Urothelium cell line (cell line): ENCODE measurements at regions not wholly inside any gene's neighbourhood (a gene's known extent, or its start where the extent isn't known, plus 50 kb on each side); places are given as distances from the start of the nearest gene placed in this dataset.
"Not testable (repeated sequence)": the region's sequence is repeated elsewhere in the genome, so short reads cannot be mapped to it uniquely, and the experiment has no call there.

ENCODE experiments used
- DNase-seq: peaks from one replicate; pipeline ENCODE4 v3.0.0; 2011; ENCODE audit warnings: low spot score, mixed read lengths
- FAIRE-seq: peaks from 2 replicates; lab custom pipeline; 2011; peaks lifted over from hg19 to GRCh38; lab: Jason Lieb, UNC

GRCh38 chr6:113777601-113778000 is 79.5 kb upstream of the MARCKS start:
- no peak for FAIRE-seq
- no peak for DNase-seq

GRCh38 chr6:113779656-113780055 is 77.5 kb upstream of the MARCKS start:
- no peak for DNase-seq
- no peak for FAIRE-seq

GRCh38 chr6:113782636-113783035 is 74.5 kb upstream of the MARCKS start:
- no peak for FAIRE-seq
- no peak for DNase-seq

GRCh38 chr6:113786168-113786567 is 71.0 kb upstream of the MARCKS start:
- FAIRE-seq = no peak
- DNase-seq = no peak

GRCh38 chr6:113788586-113788985 is 68.6 kb upstream of the MARCKS start:
- no peak for FAIRE-seq

GRCh38 chr6:113791225-113791624 is 65.9 kb upstream of the MARCKS start:
- not testable (repeated sequence) for FAIRE-seq, DNase-seq

More at GRCh38 chr6:113788586-113788985, 68.6 kb upstream of the MARCKS start:
- DNase-seq = no peak

GRCh38 chr6:113795371-113795770 is 61.8 kb upstream of the MARCKS start:
- not testable (repeated sequence) for FAIRE-seq, DNase-seq

- FAIRE-seq (no peak), DNase-seq (no peak)
These were observed 61.1 kb upstream of the MARCKS start for GRCh38 chr6:113796038-113796437.

GRCh38 chr6:113802779-113803178 is 54.4 kb upstream of the MARCKS start:
- DNase-seq = no peak
- no peak for FAIRE-seq

GRCh38 chr6:113805173-113805790 is 51.9 kb upstream of the MARCKS start:
- DNase-seq (no peak), FAIRE-seq (no peak)

- DNase-seq = no peak
- no peak for FAIRE-seq
These were observed 51.2 kb upstream of the MARCKS start for GRCh38 chr6:113805811-113806495.
